ENCODE measurements at regions not wholly inside any gene's neighbourhood (a gene's known extent, or its start where the extent isn't known, plus 50 kb on each side); places are given as distances from the start of the nearest gene placed in this dataset.

DNA sequence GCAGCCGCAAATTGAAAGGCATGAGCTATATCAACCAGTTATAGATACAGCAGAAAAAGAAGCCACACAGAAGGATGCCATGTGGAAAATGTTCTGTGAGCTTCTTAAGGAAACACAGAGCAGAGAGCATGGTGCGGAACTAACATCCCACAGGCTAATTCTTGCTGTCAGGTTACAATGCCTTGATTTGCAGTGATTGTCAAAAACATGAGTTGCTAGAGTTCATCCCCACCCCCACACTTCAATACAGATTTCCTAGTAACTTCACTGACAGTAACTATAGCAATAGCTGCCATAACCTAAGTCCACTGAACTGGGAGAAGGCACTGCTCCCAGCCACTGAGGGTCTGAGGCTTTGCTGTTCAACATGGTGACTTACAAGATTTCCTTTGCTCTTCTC lies 821.6 kb downstream of the SQOR start:
- H3K4me3 Mint-ChIP-seq (ENCODE audit: low read depth) = no peak overlapping the region
- no peak for DNase-seq (ENCODE audit: low spot score, unreplicated experiment)
- H3K36me3 Mint-ChIP-seq (ENCODE audit: insufficient read depth) = no peaks in the 10 kb centered on the region
- H3K27ac Mint-ChIP-seq = no peak overlapping the region
- no peaks in the 10 kb centered on the region for H3K4me1 Mint-ChIP-seq (ENCODE audit: low read depth)
- H3K9me3 Mint-ChIP-seq (ENCODE audit: low read depth) = no peaks in the 10 kb centered on the region
- no peaks in the 10 kb centered on the region for H3K27me3 Mint-ChIP-seq
- TF ChIP-seq, protein P1, sequence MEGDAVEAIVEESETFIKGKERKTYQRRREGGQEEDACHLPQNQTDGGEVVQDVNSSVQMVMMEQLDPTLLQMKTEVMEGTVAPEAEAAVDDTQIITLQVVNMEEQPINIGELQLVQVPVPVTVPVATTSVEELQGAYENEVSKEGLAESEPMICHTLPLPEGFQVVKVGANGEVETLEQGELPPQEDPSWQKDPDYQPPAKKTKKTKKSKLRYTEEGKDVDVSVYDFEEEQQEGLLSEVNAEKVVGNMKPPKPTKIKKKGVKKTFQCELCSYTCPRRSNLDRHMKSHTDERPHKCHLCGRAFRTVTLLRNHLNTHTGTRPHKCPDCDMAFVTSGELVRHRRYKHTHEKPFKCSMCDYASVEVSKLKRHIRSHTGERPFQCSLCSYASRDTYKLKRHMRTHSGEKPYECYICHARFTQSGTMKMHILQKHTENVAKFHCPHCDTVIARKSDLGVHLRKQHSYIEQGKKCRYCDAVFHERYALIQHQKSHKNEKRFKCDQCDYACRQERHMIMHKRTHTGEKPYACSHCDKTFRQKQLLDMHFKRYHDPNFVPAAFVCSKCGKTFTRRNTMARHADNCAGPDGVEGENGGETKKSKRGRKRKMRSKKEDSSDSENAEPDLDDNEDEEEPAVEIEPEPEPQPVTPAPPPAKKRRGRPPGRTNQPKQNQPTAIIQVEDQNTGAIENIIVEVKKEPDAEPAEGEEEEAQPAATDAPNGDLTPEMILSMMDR (IDR thresholded peaks at IDR 0.05; ENCODE audit: unreplicated experiment) = no peak

DNA sequence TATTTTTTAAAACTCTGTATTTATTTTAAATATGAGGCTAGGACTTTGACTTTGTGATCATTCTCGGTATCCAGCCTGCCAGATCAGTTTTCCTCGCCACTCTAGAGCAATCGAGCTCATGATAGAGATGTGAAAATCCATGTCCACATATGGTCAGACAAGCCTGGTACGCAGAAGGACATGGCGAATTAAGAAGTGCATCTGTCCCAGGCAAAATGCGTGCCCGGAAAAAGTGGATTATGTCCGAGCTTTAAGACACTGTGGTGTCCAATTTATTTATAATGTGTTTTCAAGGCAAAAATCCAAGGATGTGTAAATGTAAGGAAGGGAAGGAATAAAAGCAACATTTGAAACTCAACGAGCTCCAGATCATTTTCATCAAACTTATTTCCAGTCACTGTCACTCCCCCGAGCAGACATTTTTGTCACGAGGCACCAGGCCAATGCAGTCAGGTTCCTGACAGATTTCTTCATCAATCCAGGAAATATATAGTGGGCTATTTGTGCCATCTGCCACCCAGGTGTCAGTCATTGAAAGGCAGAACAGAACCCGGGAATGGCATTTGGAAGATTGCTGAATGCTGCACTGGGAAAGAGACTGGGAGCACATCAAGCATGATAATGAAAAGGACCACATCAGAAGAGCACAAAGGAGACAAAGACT lies 825.7 kb downstream of the SQOR start:
- DNase-seq (ENCODE audit: low spot score, unreplicated experiment) = no peak
- TF ChIP-seq, protein P1 (IDR thresholded peaks at IDR 0.05; ENCODE audit: unreplicated experiment) = no peak
- no peak overlapping the region for H3K4me3 Mint-ChIP-seq (ENCODE audit: low read depth)
- H3K27ac Mint-ChIP-seq = no peak overlapping the region
- H3K36me3 Mint-ChIP-seq (ENCODE audit: insufficient read depth) = no peaks in the 10 kb centered on the region
- no peaks in the 10 kb centered on the region for H3K4me1 Mint-ChIP-seq (ENCODE audit: low read depth)
- no peaks in the 10 kb centered on the region for H3K9me3 Mint-ChIP-seq (ENCODE audit: low read depth)
- H3K27me3 Mint-ChIP-seq = no peaks in the 10 kb centered on the region

DNA sequence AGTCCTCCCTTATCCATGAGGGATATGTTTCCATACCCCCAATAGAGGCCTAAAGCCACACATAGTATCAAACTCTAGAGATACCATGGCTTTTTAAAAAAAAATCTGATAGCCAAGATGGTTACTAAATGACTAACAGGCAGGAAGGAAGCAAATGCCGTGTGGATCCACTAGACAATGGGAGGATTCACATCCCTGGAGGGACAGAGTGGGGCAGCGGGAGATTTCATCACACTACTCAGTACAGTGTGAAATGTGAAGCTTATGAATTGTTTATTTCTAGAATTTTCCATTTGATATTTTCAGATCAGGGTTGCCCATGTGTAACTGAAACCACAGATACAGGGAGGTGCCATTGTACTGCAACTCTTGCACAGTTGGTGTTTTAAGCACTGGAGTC lies 826.6 kb downstream of the SQOR start:
- H3K27me3 Mint-ChIP-seq = no peaks in the 10 kb centered on the region
- H3K4me3 Mint-ChIP-seq (ENCODE audit: low read depth) = no peak overlapping the region
- TF ChIP-seq, protein P1 (IDR thresholded peaks at IDR 0.05; ENCODE audit: unreplicated experiment) = no peak
- H3K9me3 Mint-ChIP-seq (ENCODE audit: low read depth) = no peaks in the 10 kb centered on the region
- H3K4me1 Mint-ChIP-seq (ENCODE audit: low read depth) = no peaks in the 10 kb centered on the region
- H3K36me3 Mint-ChIP-seq (ENCODE audit: insufficient read depth) = no peaks in the 10 kb centered on the region
- no peak for DNase-seq (ENCODE audit: low spot score, unreplicated experiment)
- no peak overlapping the region for H3K27ac Mint-ChIP-seq

DNA sequence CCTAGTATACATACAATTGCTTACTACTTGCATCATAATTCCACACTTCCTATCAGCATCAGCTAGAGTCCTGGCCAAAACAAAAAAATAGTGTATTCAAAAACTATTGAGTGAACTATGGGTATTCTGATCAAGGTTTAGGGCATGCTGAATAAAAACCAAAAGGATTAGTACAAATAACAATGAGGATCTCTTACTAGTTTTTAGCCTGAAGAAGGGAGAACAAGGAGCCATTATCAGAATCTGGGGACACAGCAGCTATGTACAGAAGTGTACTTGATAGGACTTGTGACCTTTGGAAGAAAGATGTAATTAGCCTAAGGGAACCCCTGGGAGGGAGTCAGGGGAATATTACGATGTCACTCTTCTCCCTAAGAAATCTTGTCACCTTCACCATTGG lies 832.2 kb downstream of the SQOR start:
- TF ChIP-seq, protein P1 (IDR thresholded peaks at IDR 0.05; ENCODE audit: unreplicated experiment) = no peak
- no peak overlapping the region for H3K27ac Mint-ChIP-seq
- H3K4me1 Mint-ChIP-seq (ENCODE audit: low read depth) = no peaks in the 10 kb centered on the region
- H3K27me3 Mint-ChIP-seq = no peaks in the 10 kb centered on the region
- no peak for DNase-seq (ENCODE audit: low spot score, unreplicated experiment)
- no peak overlapping the region for H3K4me3 Mint-ChIP-seq (ENCODE audit: low read depth)
- H3K9me3 Mint-ChIP-seq (ENCODE audit: low read depth) = no peaks in the 10 kb centered on the region
- no peaks in the 10 kb centered on the region for H3K36me3 Mint-ChIP-seq (ENCODE audit: insufficient read depth)

DNA sequence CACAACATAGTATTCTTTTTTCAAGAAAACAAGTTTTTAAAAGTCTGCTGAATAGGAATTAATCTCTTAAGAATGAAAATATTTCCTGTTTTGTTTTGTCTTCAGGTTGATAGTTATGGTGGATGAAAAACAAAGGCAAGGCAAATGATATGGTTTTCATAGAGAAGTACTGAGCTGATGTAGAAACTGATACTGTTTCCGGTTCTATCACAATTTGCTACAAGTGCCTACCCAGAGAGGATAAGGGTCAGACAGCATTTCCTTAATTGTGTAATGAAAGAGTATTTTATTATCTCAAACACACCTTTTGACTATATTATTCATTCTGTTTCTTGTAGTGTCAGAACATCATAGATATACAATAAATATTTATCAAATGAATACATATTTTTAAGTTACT lies 836.3 kb downstream of the SQOR start:
- Mint-ChIP-seq H3K9me3 (ENCODE audit: low read depth) (peaks cover 5% of the 10 kb centered on the region), H3K4me3 (ENCODE audit: low read depth) (no peak overlapping the region), H3K27ac (no peak overlapping the region), H3K36me3 (ENCODE audit: insufficient read depth) (no peaks in the 10 kb centered on the region), H3K4me1 (ENCODE audit: low read depth) (no peaks in the 10 kb centered on the region), H3K27me3 (no peaks in the 10 kb centered on the region)
- TF ChIP-seq, protein P1 (IDR thresholded peaks at IDR 0.05; ENCODE audit: unreplicated experiment) = no peak
- no peak for DNase-seq (ENCODE audit: low spot score, unreplicated experiment)

Measured in progenitor cell of endocrine pancreas (in vitro differentiated cells).